ENCODE measurements at regions not wholly inside any gene's neighbourhood (a gene's known extent, or its start where the extent isn't known, plus 50 kb on each side); places are given as distances from the start of the nearest gene placed in this dataset.
"Not testable (repeated sequence)": the region's sequence is repeated elsewhere in the genome, so short reads cannot be mapped to it uniquely, and the experiment has no call there.

- not testable (repeated sequence) for ATAC-seq; H3K36me3 Mint-ChIP-seq; H3K27ac Mint-ChIP-seq; H3K9me3 Mint-ChIP-seq; DNase-seq (ENCODE audit: low spot score in 2 of 2)
Measured at GRCh38 chr1:243951207-243951606, 99.9 kb upstream of the ZBTB18 start.

- no peak for ATAC-seq
- no peaks in the 10 kb centered on the region for H3K36me3 Mint-ChIP-seq
- H3K9me3 Mint-ChIP-seq: no peaks in the 10 kb centered on the region
- no peak for DNase-seq (ENCODE audit: low spot score in 2 of 2)
- H3K27ac Mint-ChIP-seq: no peak overlapping the region
Measured at GRCh38 chr1:243950166-243950565, 100.1 kb upstream of the AKT3 start.

- DNase-seq (ENCODE audit: low spot score in 2 of 2) (peak in 1 of 2 donors; percentile 20), ATAC-seq (peak; percentile 59 to 77)
- no peak overlapping the region for H3K27ac Mint-ChIP-seq
- H3K36me3 Mint-ChIP-seq: no peaks in the 10 kb centered on the region
- H3K9me3 Mint-ChIP-seq: no peaks in the 10 kb centered on the region
Measured at GRCh38 chr1:243946946-243947345, 96.9 kb upstream of the AKT3 start.

- H3K36me3 Mint-ChIP-seq: no peaks in the 10 kb centered on the region
- H3K9me3 Mint-ChIP-seq: no peaks in the 10 kb centered on the region
- DNase-seq (ENCODE audit: low spot score in 2 of 2): no peak
- no peak for ATAC-seq
- no peak overlapping the region for H3K27ac Mint-ChIP-seq
Measured at GRCh38 chr1:243946253-243946652, 96.2 kb upstream of the AKT3 start.

GRCh38 chr1:243945727-243946126, 95.7 kb upstream of the AKT3 start:
- no peak overlapping the region for H3K27ac Mint-ChIP-seq
- H3K9me3 Mint-ChIP-seq: no peaks in the 10 kb centered on the region
- ATAC-seq: no peak
- no peaks in the 10 kb centered on the region for H3K36me3 Mint-ChIP-seq
- DNase-seq (ENCODE audit: low spot score in 2 of 2): no peak

- Mint-ChIP-seq H3K9me3 (peaks cover 0 to 5% of the 10 kb centered on the region in 2 donors), H3K36me3 (no peaks in the 10 kb centered on the region), H3K27ac (no peak overlapping the region)
- no peak for DNase-seq (ENCODE audit: low spot score in 2 of 2)
- no peak for ATAC-seq
Measured at GRCh38 chr1:243944429-243945160, 94.6 kb upstream of the AKT3 start.

- H3K36me3 Mint-ChIP-seq: no peaks in the 10 kb centered on the region
- no peak for ATAC-seq
- H3K27ac Mint-ChIP-seq: no peak overlapping the region
- H3K9me3 Mint-ChIP-seq: peaks cover 0 to 11% of the 10 kb centered on the region in 2 donors
- no peak for DNase-seq (ENCODE audit: low spot score in 2 of 2)
Measured at GRCh38 chr1:243943671-243944428, 93.8 kb upstream of the AKT3 start.

- Mint-ChIP-seq H3K36me3 (no peaks in the 10 kb centered on the region), H3K9me3 (peaks cover 0 to 11% of the 10 kb centered on the region in 2 donors), H3K27ac (no peak overlapping the region)
- ATAC-seq (no peak), DNase-seq (ENCODE audit: low spot score in 2 of 2) (no peak)
Measured at GRCh38 chr1:243942196-243943150, 92.4 kb upstream of the AKT3 start.

GRCh38 chr1:243940451-243940850, 90.4 kb upstream of the AKT3 start:
- DNase-seq (ENCODE audit: low spot score in 2 of 2) (no peak), ATAC-seq (no peak)
- Mint-ChIP-seq H3K36me3 (no peaks in the 10 kb centered on the region), H3K27ac (no peak overlapping the region), H3K9me3 (peaks cover under 1 to 18% of the 10 kb centered on the region in 2 donors)

GRCh38 chr1:243939167-243939848, 89.3 kb upstream of the AKT3 start:
- Mint-ChIP-seq H3K9me3 (peaks cover 6 to 22% of the 10 kb centered on the region in 2 donors), H3K27ac (no peak overlapping the region), H3K36me3 (peaks cover 0 to 6% of the 10 kb centered on the region in 2 donors)
- DNase-seq (ENCODE audit: low spot score in 2 of 2): no peak
- no peak for ATAC-seq

GRCh38 chr1:243938208-243938607, 88.2 kb upstream of the AKT3 start:
- ATAC-seq: peak; percentile 47 to 78
- no peak for DNase-seq (ENCODE audit: low spot score in 2 of 2)
- H3K9me3 Mint-ChIP-seq: peaks cover 6 to 22% of the 10 kb centered on the region in 2 donors
- H3K36me3 Mint-ChIP-seq: peaks cover 0 to 6% of the 10 kb centered on the region in 2 donors
- no peak overlapping the region for H3K27ac Mint-ChIP-seq

- Mint-ChIP-seq H3K36me3 (peaks cover 0 to 6% of the 10 kb centered on the region in 2 donors), H3K9me3 (peaks cover 6 to 11% of the 10 kb centered on the region in 2 donors), H3K27ac (no peak overlapping the region)
- ATAC-seq (no peak), DNase-seq (ENCODE audit: low spot score in 2 of 2) (no peak)
Measured at GRCh38 chr1:243933495-243933894, 83.5 kb upstream of the AKT3 start.

- peaks cover 0 to 6% of the 10 kb centered on the region in 2 donors for H3K36me3 Mint-ChIP-seq
- ATAC-seq (no peak), DNase-seq (ENCODE audit: low spot score in 2 of 2) (no peak)
- H3K27ac Mint-ChIP-seq: no peak overlapping the region
- peaks cover 6 to 11% of the 10 kb centered on the region in 2 donors for H3K9me3 Mint-ChIP-seq
Measured at GRCh38 chr1:243931957-243932356, 81.9 kb upstream of the AKT3 start.

- DNase-seq (ENCODE audit: low spot score in 2 of 2) (no peak), ATAC-seq (no peak)
- no peak overlapping the region for H3K27ac Mint-ChIP-seq
- peaks cover 0 to 6% of the 10 kb centered on the region in 2 donors for H3K36me3 Mint-ChIP-seq
- H3K9me3 Mint-ChIP-seq: peaks cover 6 to 8% of the 10 kb centered on the region in 2 donors
Measured at GRCh38 chr1:243930822-243931671, 81.0 kb upstream of the AKT3 start.

- DNase-seq (ENCODE audit: low spot score in 2 of 2): no peak
- Mint-ChIP-seq H3K36me3 (no peaks in the 10 kb centered on the region), H3K27ac (no peak overlapping the region), H3K9me3 (no peaks in the 10 kb centered on the region)
- ATAC-seq: no peak
Measured at GRCh38 chr1:243927381-243927780, 77.3 kb upstream of the AKT3 start.
